ENCODE measurements at regions not wholly inside any gene's neighbourhood (a gene's known extent, or its start where the extent isn't known, plus 50 kb on each side); places are given as distances from the start of the nearest gene placed in this dataset.

GRCh38 chr11:109749476-109749875 is 327.5 kb downstream of the C11orf87 start:
- TF ChIP-seq CTCF (IDR thresholded peaks at IDR 0.05; ENCODE audit: low read depth, low read length) = no peak
- TF ChIP-seq POLR2A (IDR thresholded peaks at IDR 0.05; ENCODE audit: extremely low read depth, insufficient read length) = no peak
- TF ChIP-seq MYC (IDR thresholded peaks at IDR 0.05; ENCODE audit: low read depth, low read length) = no peak
- TF ChIP-seq MAX (IDR thresholded peaks at IDR 0.05; ENCODE audit: low read depth, low read length) = no peak
